Loucy (cell line): ENCODE measurements at regions not wholly inside any gene's neighbourhood (a gene's known extent, or its start where the extent isn't known, plus 50 kb on each side); places are given as distances from the start of the nearest gene placed in this dataset.

Experiments used
- CTCF ChIP-seq: fragments of 200-600 bp; sonication (generic); conservative IDR thresholded peaks from 2 replicates; pipeline ENCODE4 v1.5.1; 2014; ENCODE audit warnings: mild to moderate bottlenecking, antibody characterized with exemption, low read length
- EZH2phosphoT487 ChIP-seq: fragments of 200-600 bp; IDR thresholded peaks from 2 replicates; pipeline ENCODE4 v1.6.1; 2018; ENCODE audit warnings: antibody characterized with exemption, mild to moderate bottlenecking, moderate library complexity, borderline replicate concordance

- TF ChIP-seq CTCF (no peak), EZH2phosphoT487 (no peak)
Observed at GRCh38 chr5:89395111-89395510, 512.1 kb upstream of the MEF2C start.
